ENCODE measurements at regions not wholly inside any gene's neighbourhood (a gene's known extent, or its start where the extent isn't known, plus 50 kb on each side); places are given as distances from the start of the nearest gene placed in this dataset.
"Not testable (repeated sequence)": the region's sequence is repeated elsewhere in the genome, so short reads cannot be mapped to it uniquely, and the experiment has no call there.

- DNase-seq = no peak
- intact Hi-C loops (cut with DNase I) = no loop called here
These were observed 196.7 kb upstream of the CDH4 start for GRCh38 chr20:61055180-61056010.

- intact Hi-C loops (cut with DNase I) = no loop called here
- no peak for DNase-seq
These were observed 195.9 kb upstream of the CDH4 start for GRCh38 chr20:61056116-61056515.

- intact Hi-C loops (cut with DNase I) = no loop called here
- peak in 1 of 10 donors; percentile 61 for DNase-seq
These were observed 195.2 kb upstream of the CDH4 start for GRCh38 chr20:61056627-61057442.

GRCh38 chr20:61057443-61058121 is 194.5 kb upstream of the CDH4 start:
- intact Hi-C loops (cut with DNase I) = no loop called here
- peak in 1 of 10 donors; percentile 63 for DNase-seq

- intact Hi-C loops (cut with DNase I) = no loop called here
- peak in 1 of 10 donors; percentile 72 for DNase-seq
These were observed 190.1 kb upstream of the CDH4 start for GRCh38 chr20:61061981-61062380.

- intact Hi-C loops (cut with DNase I) = no loop called here
- DNase-seq = peak in 1 of 10 donors; percentile 48
These were observed 186.2 kb upstream of the CDH4 start for GRCh38 chr20:61065853-61066252.

GRCh38 chr20:61066526-61066925 is 185.5 kb upstream of the CDH4 start:
- intact Hi-C loops (cut with DNase I) = no loop called here
- DNase-seq = no peak

GRCh38 chr20:61067221-61067620 is 184.8 kb upstream of the CDH4 start:
- no peak for DNase-seq
- intact Hi-C loops (cut with DNase I) = no loop called here

- DNase-seq = no peak
- intact Hi-C loops (cut with DNase I) = no loop called here
These were observed 179.7 kb upstream of the CDH4 start for GRCh38 chr20:61072398-61072797.

- DNase-seq = no peak
- intact Hi-C loops (cut with DNase I) = no loop called here
These were observed 178.7 kb upstream of the CDH4 start for GRCh38 chr20:61073376-61073775.

GRCh38 chr20:61082720-61083119 is 169.3 kb upstream of the CDH4 start:
- no peak for DNase-seq
- intact Hi-C loops (cut with DNase I) = no loop called here

GRCh38 chr20:61083431-61083830 is 168.6 kb upstream of the CDH4 start:
- intact Hi-C loops (cut with DNase I) = no loop called here

GRCh38 chr20:61086031-61086430 is 166.0 kb upstream of the CDH4 start:
- no peak for DNase-seq
- intact Hi-C loops (cut with DNase I) = no loop called here

More at GRCh38 chr20:61083431-61083830, 168.6 kb upstream of the CDH4 start:
- no peak for DNase-seq

- DNase-seq = no peak
- intact Hi-C loops (cut with DNase I) = no loop called here
These were observed 161.5 kb upstream of the CDH4 start for GRCh38 chr20:61090541-61090940.

- DNase-seq = no peak
- intact Hi-C loops (cut with DNase I) = no loop called here
These were observed 159.8 kb upstream of the CDH4 start for GRCh38 chr20:61092251-61092650.

GRCh38 chr20:61094581-61094980 is 157.5 kb upstream of the CDH4 start:
- intact Hi-C loops (cut with DNase I) = no loop called here
- no peak for DNase-seq

GRCh38 chr20:61096463-61096862 is 155.6 kb upstream of the CDH4 start:
- intact Hi-C loops (cut with DNase I) = no loop called here
- no peak for DNase-seq

- intact Hi-C loops (cut with DNase I) = no loop called here
- peak in 4 of 10 donors; percentile 28 to 86 (median 52) for DNase-seq
These were observed 152.3 kb upstream of the CDH4 start for GRCh38 chr20:61099806-61100205.

GRCh38 chr20:61100489-61100888 is 151.6 kb upstream of the CDH4 start:
- intact Hi-C loops (cut with DNase I) = no loop called here
- peak in 1 of 10 donors; percentile 57 for DNase-seq

GRCh38 chr20:61101321-61101720 is 150.7 kb upstream of the CDH4 start:
- intact Hi-C loops (cut with DNase I) = not testable (repeated sequence)
- peak in 1 of 10 donors; percentile 34 for DNase-seq

- DNase-seq = no peak
- intact Hi-C loops (cut with DNase I) = no loop called here
These were observed 147.8 kb upstream of the CDH4 start for GRCh38 chr20:61104232-61104631.

Data from posterior cingulate gyrus (tissue), 11 donors.